ENCODE measurements at regions not wholly inside any gene's neighbourhood (a gene's known extent, or its start where the extent isn't known, plus 50 kb on each side); places are given as distances from the start of the nearest gene placed in this dataset.

DNA sequence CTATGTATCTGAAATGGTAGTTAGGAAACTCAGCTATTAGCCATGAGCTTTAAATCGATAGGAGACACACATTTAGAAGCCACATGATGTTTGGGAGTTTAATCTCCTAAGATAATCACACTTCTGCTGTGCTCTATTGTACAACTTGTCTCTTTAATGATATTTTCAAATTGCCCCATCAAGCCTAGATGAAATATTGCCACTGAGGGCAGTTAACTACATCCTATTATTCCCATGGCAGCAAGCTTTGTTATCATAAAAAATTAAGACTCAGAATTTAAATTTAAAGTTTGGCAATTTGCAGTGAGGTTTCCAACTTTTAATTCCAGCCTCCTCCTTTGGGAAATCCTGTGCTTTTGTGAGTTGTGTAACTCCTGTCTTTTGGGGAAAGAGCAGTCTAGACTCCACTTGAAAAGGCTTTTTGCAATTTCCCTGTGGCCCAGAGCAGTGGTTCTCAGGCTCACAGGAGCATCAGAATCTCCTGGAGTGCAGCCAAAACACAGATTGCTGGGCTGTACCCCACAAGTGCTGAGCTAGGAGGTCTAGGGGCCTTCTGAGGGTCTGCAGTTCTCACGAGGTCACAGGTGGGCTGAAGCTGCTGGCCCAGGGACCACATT, 792.4 kb downstream of the QKI start:
- no peak overlapping the region for H3K27ac Mint-ChIP-seq (ENCODE audit: unreplicated experiment)
- BruUV-seq (replicated peaks), result no TSS peak
- intact Hi-C loops (cut with micrococcal nuclease; ENCODE audit: unreplicated experiment), result no loop called here
- Histone ChIP-seq H3K36me3 (ENCODE audit: control insufficient read depth, insufficient read depth, low read length) (no peaks in the 10 kb centered on the region), H3K9me3 (no peaks in the 10 kb centered on the region), H3K27me3 (replicated peaks; ENCODE audit: control insufficient read depth, insufficient read depth, low read length) (no peaks in the 10 kb centered on the region), H3K4me1 (no peaks in the 10 kb centered on the region), H3K4me3 (ENCODE audit: low read depth, low read length) (no peak overlapping the region)
- no peaks in the 10 kb centered on the region for H3K4me1 Mint-ChIP-seq (ENCODE audit: low read depth, unreplicated experiment)
- POLR2A ChIA-PET, result no interaction called here
- no peaks in the 10 kb centered on the region for H3K9me3 Mint-ChIP-seq (ENCODE audit: unreplicated experiment)
- TF ChIP-seq, protein P1, sequence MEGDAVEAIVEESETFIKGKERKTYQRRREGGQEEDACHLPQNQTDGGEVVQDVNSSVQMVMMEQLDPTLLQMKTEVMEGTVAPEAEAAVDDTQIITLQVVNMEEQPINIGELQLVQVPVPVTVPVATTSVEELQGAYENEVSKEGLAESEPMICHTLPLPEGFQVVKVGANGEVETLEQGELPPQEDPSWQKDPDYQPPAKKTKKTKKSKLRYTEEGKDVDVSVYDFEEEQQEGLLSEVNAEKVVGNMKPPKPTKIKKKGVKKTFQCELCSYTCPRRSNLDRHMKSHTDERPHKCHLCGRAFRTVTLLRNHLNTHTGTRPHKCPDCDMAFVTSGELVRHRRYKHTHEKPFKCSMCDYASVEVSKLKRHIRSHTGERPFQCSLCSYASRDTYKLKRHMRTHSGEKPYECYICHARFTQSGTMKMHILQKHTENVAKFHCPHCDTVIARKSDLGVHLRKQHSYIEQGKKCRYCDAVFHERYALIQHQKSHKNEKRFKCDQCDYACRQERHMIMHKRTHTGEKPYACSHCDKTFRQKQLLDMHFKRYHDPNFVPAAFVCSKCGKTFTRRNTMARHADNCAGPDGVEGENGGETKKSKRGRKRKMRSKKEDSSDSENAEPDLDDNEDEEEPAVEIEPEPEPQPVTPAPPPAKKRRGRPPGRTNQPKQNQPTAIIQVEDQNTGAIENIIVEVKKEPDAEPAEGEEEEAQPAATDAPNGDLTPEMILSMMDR (IDR thresholded peaks at IDR 0.05; ENCODE audit: insufficient read depth in 1 of 2, low read depth in 1 of 2, low read length in 1 of 2, severe bottlenecking in 1 of 2, unreplicated experiment in 1 of 2), result no peak
- CTCF ChIA-PET, result no interaction called here
- no peak for DNase-seq
- H3K36me3 Mint-ChIP-seq (ENCODE audit: insufficient read depth, unreplicated experiment), result no peaks in the 10 kb centered on the region
- H3K27me3 Mint-ChIP-seq (ENCODE audit: insufficient read depth, unreplicated experiment), result no peaks in the 10 kb centered on the region
- H3K4me3 Mint-ChIP-seq (ENCODE audit: unreplicated experiment), result no peak overlapping the region

DNA sequence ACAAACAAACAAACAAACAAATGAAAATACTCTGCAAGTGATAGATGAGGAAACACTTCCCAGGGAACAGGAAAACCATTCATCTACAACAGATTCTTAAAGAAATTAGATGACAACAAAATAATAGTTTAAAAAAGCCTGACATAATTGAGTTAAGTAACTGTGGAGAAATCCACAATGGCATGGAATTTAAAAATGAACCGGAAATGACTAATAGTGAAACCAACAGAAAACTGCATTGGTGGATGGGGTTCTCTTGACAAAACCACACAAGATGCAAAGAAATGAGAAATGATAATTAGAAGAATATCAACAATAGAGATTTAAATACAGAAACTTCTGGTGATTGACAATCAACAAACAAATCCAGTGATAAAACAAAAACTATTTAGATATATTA, 785.6 kb downstream of the QKI start:
- Histone ChIP-seq H3K4me3 (ENCODE audit: low read depth, low read length) (no peak overlapping the region), H3K36me3 (ENCODE audit: control insufficient read depth, insufficient read depth, low read length) (no peaks in the 10 kb centered on the region), H3K9me3 (no peaks in the 10 kb centered on the region), H3K4me1 (no peaks in the 10 kb centered on the region), H3K27me3 (replicated peaks; ENCODE audit: control insufficient read depth, insufficient read depth, low read length) (no peaks in the 10 kb centered on the region)
- no peaks in the 10 kb centered on the region for H3K4me1 Mint-ChIP-seq (ENCODE audit: low read depth, unreplicated experiment)
- no peaks in the 10 kb centered on the region for H3K9me3 Mint-ChIP-seq (ENCODE audit: unreplicated experiment)
- DNase-seq, result no peak
- H3K4me3 Mint-ChIP-seq (ENCODE audit: unreplicated experiment), result no peak overlapping the region
- intact Hi-C loops (cut with micrococcal nuclease; ENCODE audit: unreplicated experiment), result no loop called here
- ChIA-PET POLR2A (no interaction called here), CTCF (no interaction called here)
- no peaks in the 10 kb centered on the region for H3K27me3 Mint-ChIP-seq (ENCODE audit: insufficient read depth, unreplicated experiment)
- BruUV-seq (replicated peaks), result no TSS peak
- no peaks in the 10 kb centered on the region for H3K36me3 Mint-ChIP-seq (ENCODE audit: insufficient read depth, unreplicated experiment)
- TF ChIP-seq, protein P1 (IDR thresholded peaks at IDR 0.05; ENCODE audit: insufficient read depth in 1 of 2, low read depth in 1 of 2, low read length in 1 of 2, severe bottlenecking in 1 of 2, unreplicated experiment in 1 of 2), result no peak
- H3K27ac Mint-ChIP-seq (ENCODE audit: unreplicated experiment), result no peak overlapping the region

DNA sequence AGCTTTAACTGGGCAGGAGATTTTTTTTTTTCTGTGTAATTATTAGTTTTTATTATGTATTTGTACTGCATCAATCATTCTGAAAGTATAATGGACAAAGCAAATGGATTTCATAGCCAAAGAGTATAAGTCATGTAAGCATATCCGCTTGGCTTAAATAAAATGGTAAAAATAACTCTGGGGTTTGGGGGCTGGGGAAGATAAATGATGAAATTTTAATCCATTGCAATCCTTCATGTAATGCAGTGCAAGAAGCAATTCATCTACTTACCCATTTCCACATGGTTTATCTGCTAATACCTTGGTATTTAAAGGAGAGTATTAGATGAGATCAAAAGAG, 781.4 kb downstream of the QKI start:
- BruUV-seq (replicated peaks), result no TSS peak

More for the DNA sequence above, 781.4 kb downstream of the QKI start:
- ChIA-PET CTCF (no interaction called here), POLR2A (no interaction called here)
- Mint-ChIP-seq H3K27me3 (ENCODE audit: insufficient read depth, unreplicated experiment) (no peaks in the 10 kb centered on the region), H3K4me3 (ENCODE audit: unreplicated experiment) (no peak overlapping the region), H3K36me3 (ENCODE audit: insufficient read depth, unreplicated experiment) (no peaks in the 10 kb centered on the region), H3K4me1 (ENCODE audit: low read depth, unreplicated experiment) (no peaks in the 10 kb centered on the region), H3K27ac (ENCODE audit: unreplicated experiment) (no peak overlapping the region), H3K9me3 (ENCODE audit: unreplicated experiment) (no peaks in the 10 kb centered on the region)
- Histone ChIP-seq H3K4me3 (ENCODE audit: low read depth, low read length) (no peak overlapping the region), H3K9me3 (no peaks in the 10 kb centered on the region), H3K27me3 (replicated peaks; ENCODE audit: control insufficient read depth, insufficient read depth, low read length) (no peaks in the 10 kb centered on the region), H3K36me3 (ENCODE audit: control insufficient read depth, insufficient read depth, low read length) (no peaks in the 10 kb centered on the region), H3K4me1 (no peaks in the 10 kb centered on the region)
- DNase-seq, result no peak
- TF ChIP-seq, protein P1 (IDR thresholded peaks at IDR 0.05; ENCODE audit: insufficient read depth in 1 of 2, low read depth in 1 of 2, low read length in 1 of 2, severe bottlenecking in 1 of 2, unreplicated experiment in 1 of 2), result no peak
- intact Hi-C loops (cut with micrococcal nuclease; ENCODE audit: unreplicated experiment), result no loop called here

Measured in Caco-2 (cell line).